ENCODE measurements at regions not wholly inside any gene's neighbourhood (a gene's known extent, or its start where the extent isn't known, plus 50 kb on each side); places are given as distances from the start of the nearest gene placed in this dataset.

GRCh38 chr6:132919045-132919860 is 104.9 kb downstream of the RPS12 start:
- H3K27ac ChIP-seq, result no peak overlapping the region
- TF ChIP-seq ZFX (IDR thresholded peaks at IDR 0.05; ENCODE audit: borderline replicate concordance) (no peak), CTCF (IDR thresholded peaks at IDR 0.05) (no peak)

- H3K27ac ChIP-seq, result no peak overlapping the region
Measured at GRCh38 chr6:132927713-132928112, 113.3 kb downstream of the RPS12 start.

GRCh38 chr6:132929141-132929540 is 114.8 kb downstream of the RPS12 start:
- TF ChIP-seq ZFX (IDR thresholded peaks at IDR 0.05; ENCODE audit: borderline replicate concordance) (no peak), CTCF (IDR thresholded peaks at IDR 0.05) (no peak)

More at GRCh38 chr6:132927713-132928112, 113.3 kb downstream of the RPS12 start:
- TF ChIP-seq ZFX (IDR thresholded peaks at IDR 0.05; ENCODE audit: borderline replicate concordance) (no peak), CTCF (IDR thresholded peaks at IDR 0.05) (no peak)

GRCh38 chr6:132931313-132931712 is 116.9 kb downstream of the RPS12 start:
- no peak for TF ChIP-seq ZFX (IDR thresholded peaks at IDR 0.05; ENCODE audit: borderline replicate concordance)
- no peak for TF ChIP-seq CTCF (IDR thresholded peaks at IDR 0.05)
- no peak overlapping the region for H3K27ac ChIP-seq

More at GRCh38 chr6:132929141-132929540, 114.8 kb downstream of the RPS12 start:
- H3K27ac ChIP-seq, result no peak overlapping the region

GRCh38 chr6:132931936-132932514 is 117.7 kb downstream of the RPS12 start:
- no peak for TF ChIP-seq ZFX (IDR thresholded peaks at IDR 0.05; ENCODE audit: borderline replicate concordance)
- no peak for TF ChIP-seq CTCF (IDR thresholded peaks at IDR 0.05)
- no peak overlapping the region for H3K27ac ChIP-seq

GRCh38 chr6:132932588-132932987 is 118.2 kb downstream of the RPS12 start:
- H3K27ac ChIP-seq, result no peak overlapping the region
- TF ChIP-seq ZFX (IDR thresholded peaks at IDR 0.05; ENCODE audit: borderline replicate concordance) (no peak), CTCF (IDR thresholded peaks at IDR 0.05) (no peak)

- no peak overlapping the region for H3K27ac ChIP-seq
- TF ChIP-seq ZFX (IDR thresholded peaks at IDR 0.05; ENCODE audit: borderline replicate concordance) (no peak), CTCF (IDR thresholded peaks at IDR 0.05) (no peak)
Measured at GRCh38 chr6:132933090-132933489, 118.7 kb downstream of the RPS12 start.

All from 22Rv1 (cell line).